Endothelial cell of umbilical vein (primary cell): ENCODE measurements at regions not wholly inside any gene's neighbourhood (a gene's known extent, or its start where the extent isn't known, plus 50 kb on each side); places are given as distances from the start of the nearest gene placed in this dataset.
"Not testable (repeated sequence)": the region's sequence is repeated elsewhere in the genome, so short reads cannot be mapped to it uniquely, and the experiment has no call there.

Experiments used
- CTCF ChIP-seq, 2 donors: IDR thresholded peaks; 1 replicate in 1 of 2; 2 replicates in 1 of 2; pipeline ENCODE4 v1.5.1; 2011; ENCODE audit warnings: low read length in 2 of 2, mild to moderate bottlenecking in 2 of 2, moderate library complexity in 2 of 2, control low read depth in 1 of 2, inconsistent platforms in 1 of 2, low read depth in 1 of 2; ENCODE audit not compliant: insufficient read depth in 1 of 2; ENCODE audit errors: extremely low read depth in 1 of 2
- EZH2 ChIP-seq: IDR thresholded peaks from 2 replicates; pipeline ENCODE4 v1.6.1; 2012; ENCODE audit warnings: borderline replicate concordance, low read depth, mild to moderate bottlenecking, moderate library complexity, low read length, inconsistent platforms; ENCODE audit not compliant: severe bottlenecking
- FOS ChIP-seq: IDR thresholded peaks from 2 replicates; pipeline ENCODE4 v1.6.1; 2011; ENCODE audit warnings: mild to moderate bottlenecking, low read length, moderate library complexity, borderline replicate concordance; ENCODE audit not compliant: insufficient read depth
- GATA2 ChIP-seq: IDR thresholded peaks from 2 replicates; pipeline ENCODE4 v1.7.0; 2011; ENCODE audit warnings: low read depth, mild to moderate bottlenecking, moderate library complexity, mixed read lengths, low read length; ENCODE audit not compliant: insufficient read length, insufficient read depth
- JUN ChIP-seq: IDR thresholded peaks from 2 replicates; pipeline ENCODE4 v1.6.1; 2011; ENCODE audit warnings: borderline replicate concordance, low read depth; ENCODE audit not compliant: insufficient read length, insufficient read depth
- MAX ChIP-seq: IDR thresholded peaks from 2 replicates; pipeline ENCODE4 v1.6.1; 2011; ENCODE audit not compliant: insufficient read depth, insufficient read length
- POLR2A ChIP-seq: IDR thresholded peaks from 2 replicates; pipeline ENCODE4 v1.6.1; 2012; ENCODE audit warnings: low read depth, mild to moderate bottlenecking, control low read depth, low read length
- POLR2AphosphoS5 ChIP-seq: IDR thresholded peaks from 2 replicates; pipeline ENCODE4 v1.6.1; 2012; ENCODE audit warnings: low read depth, mild to moderate bottlenecking, control low read depth, low read length, moderate library complexity; ENCODE audit not compliant: insufficient read depth

DNA sequence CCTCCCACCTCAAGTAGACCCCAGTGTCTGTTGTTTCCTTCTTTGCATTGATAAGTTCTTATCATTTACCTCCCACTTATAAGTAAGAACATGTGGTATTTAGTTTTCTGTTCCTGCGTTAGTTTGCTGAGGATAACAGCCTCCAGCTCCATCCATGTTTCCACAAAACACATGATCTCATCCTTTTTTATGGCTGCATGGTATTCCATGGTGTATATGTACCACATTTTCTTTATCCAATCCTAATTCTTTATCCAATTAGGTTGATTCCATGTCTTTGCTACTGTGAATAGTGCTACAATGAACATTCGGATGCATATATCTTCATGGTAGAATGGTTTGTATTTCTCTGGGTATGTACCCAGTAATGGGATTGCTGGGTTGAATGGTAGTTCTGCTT is 102.5 kb upstream of the UGP2 start:
- TF ChIP-seq CTCF (IDR thresholded peaks at IDR 0.05; ENCODE audit: extremely low read depth in 1 of 2, insufficient read depth in 1 of 2, low read depth in 1 of 2, low read length in 2 of 2); FOS; POLR2AphosphoS5; GATA2; MAX; POLR2A; JUN; EZH2: not testable (repeated sequence)
